ENCODE measurements at regions not wholly inside any gene's neighbourhood (a gene's known extent, or its start where the extent isn't known, plus 50 kb on each side); places are given as distances from the start of the nearest gene placed in this dataset.

DNA sequence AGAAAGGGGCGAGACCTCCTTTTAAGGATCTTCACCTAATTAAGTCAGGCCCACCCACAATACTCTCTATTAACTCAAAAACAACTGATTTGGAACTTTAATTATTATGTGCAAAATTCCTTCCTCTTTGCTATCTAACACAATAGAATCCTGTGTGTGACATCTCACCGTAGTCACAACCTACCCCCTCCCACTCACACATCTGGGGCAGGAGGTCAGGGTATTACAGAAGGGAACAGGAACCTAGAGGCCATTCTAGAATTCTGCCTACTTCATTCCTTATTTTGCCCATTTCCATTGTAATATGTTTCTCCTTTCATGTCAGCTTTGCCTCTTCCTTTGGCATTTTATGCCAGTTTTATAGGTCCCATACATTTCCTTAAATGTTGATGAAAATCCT lies 829.3 kb upstream of the ID2 start:
- TF ChIP-seq, protein P1, sequence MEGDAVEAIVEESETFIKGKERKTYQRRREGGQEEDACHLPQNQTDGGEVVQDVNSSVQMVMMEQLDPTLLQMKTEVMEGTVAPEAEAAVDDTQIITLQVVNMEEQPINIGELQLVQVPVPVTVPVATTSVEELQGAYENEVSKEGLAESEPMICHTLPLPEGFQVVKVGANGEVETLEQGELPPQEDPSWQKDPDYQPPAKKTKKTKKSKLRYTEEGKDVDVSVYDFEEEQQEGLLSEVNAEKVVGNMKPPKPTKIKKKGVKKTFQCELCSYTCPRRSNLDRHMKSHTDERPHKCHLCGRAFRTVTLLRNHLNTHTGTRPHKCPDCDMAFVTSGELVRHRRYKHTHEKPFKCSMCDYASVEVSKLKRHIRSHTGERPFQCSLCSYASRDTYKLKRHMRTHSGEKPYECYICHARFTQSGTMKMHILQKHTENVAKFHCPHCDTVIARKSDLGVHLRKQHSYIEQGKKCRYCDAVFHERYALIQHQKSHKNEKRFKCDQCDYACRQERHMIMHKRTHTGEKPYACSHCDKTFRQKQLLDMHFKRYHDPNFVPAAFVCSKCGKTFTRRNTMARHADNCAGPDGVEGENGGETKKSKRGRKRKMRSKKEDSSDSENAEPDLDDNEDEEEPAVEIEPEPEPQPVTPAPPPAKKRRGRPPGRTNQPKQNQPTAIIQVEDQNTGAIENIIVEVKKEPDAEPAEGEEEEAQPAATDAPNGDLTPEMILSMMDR (IDR thresholded peaks at IDR 0.05) = no peak
- TF ChIP-seq POLR2A (IDR thresholded peaks at IDR 0.05) = no peak
